ENCODE measurements at regions not wholly inside any gene's neighbourhood (a gene's known extent, or its start where the extent isn't known, plus 50 kb on each side); places are given as distances from the start of the nearest gene placed in this dataset.

- CTCF ChIA-PET, result no interaction called here
- TF ChIP-seq RAD21 (IDR thresholded peaks at IDR 0.05; ENCODE audit: low read depth), result no peak
- TF ChIP-seq TCF7L2 (IDR thresholded peaks at IDR 0.05; ENCODE audit: borderline replicate concordance, extremely low read depth, insufficient read depth, insufficient read length), result no peak
- TF ChIP-seq, protein P1, sequence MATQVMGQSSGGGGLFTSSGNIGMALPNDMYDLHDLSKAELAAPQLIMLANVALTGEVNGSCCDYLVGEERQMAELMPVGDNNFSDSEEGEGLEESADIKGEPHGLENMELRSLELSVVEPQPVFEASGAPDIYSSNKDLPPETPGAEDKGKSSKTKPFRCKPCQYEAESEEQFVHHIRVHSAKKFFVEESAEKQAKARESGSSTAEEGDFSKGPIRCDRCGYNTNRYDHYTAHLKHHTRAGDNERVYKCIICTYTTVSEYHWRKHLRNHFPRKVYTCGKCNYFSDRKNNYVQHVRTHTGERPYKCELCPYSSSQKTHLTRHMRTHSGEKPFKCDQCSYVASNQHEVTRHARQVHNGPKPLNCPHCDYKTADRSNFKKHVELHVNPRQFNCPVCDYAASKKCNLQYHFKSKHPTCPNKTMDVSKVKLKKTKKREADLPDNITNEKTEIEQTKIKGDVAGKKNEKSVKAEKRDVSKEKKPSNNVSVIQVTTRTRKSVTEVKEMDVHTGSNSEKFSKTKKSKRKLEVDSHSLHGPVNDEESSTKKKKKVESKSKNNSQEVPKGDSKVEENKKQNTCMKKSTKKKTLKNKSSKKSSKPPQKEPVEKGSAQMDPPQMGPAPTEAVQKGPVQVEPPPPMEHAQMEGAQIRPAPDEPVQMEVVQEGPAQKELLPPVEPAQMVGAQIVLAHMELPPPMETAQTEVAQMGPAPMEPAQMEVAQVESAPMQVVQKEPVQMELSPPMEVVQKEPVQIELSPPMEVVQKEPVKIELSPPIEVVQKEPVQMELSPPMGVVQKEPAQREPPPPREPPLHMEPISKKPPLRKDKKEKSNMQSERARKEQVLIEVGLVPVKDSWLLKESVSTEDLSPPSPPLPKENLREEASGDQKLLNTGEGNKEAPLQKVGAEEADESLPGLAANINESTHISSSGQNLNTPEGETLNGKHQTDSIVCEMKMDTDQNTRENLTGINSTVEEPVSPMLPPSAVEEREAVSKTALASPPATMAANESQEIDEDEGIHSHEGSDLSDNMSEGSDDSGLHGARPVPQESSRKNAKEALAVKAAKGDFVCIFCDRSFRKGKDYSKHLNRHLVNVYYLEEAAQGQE (IDR thresholded peaks at IDR 0.05; ENCODE audit: low read depth), result no peak
- TF ChIP-seq CEBPB (IDR thresholded peaks at IDR 0.05; ENCODE audit: low read depth), result no peak
- TF ChIP-seq, protein P2, sequence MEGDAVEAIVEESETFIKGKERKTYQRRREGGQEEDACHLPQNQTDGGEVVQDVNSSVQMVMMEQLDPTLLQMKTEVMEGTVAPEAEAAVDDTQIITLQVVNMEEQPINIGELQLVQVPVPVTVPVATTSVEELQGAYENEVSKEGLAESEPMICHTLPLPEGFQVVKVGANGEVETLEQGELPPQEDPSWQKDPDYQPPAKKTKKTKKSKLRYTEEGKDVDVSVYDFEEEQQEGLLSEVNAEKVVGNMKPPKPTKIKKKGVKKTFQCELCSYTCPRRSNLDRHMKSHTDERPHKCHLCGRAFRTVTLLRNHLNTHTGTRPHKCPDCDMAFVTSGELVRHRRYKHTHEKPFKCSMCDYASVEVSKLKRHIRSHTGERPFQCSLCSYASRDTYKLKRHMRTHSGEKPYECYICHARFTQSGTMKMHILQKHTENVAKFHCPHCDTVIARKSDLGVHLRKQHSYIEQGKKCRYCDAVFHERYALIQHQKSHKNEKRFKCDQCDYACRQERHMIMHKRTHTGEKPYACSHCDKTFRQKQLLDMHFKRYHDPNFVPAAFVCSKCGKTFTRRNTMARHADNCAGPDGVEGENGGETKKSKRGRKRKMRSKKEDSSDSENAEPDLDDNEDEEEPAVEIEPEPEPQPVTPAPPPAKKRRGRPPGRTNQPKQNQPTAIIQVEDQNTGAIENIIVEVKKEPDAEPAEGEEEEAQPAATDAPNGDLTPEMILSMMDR (IDR thresholded peaks at IDR 0.05 in 2 of 3, conservative IDR thresholded peaks at IDR 0.05 in 1 of 3; ENCODE audit: borderline replicate concordance in 1 of 3, insufficient read depth in 1 of 3, low read depth in 2 of 3, low read length in 2 of 3), result no peak
- TF ChIP-seq FOSL1 (IDR thresholded peaks at IDR 0.05; ENCODE audit: low read depth), result no peak
- TF ChIP-seq YY1 (IDR thresholded peaks at IDR 0.05; ENCODE audit: extremely low read depth, insufficient replicate concordance, low read depth, low read length), result no peak
- no peak for TF ChIP-seq POLR2AphosphoS5 (IDR thresholded peaks at IDR 0.05; ENCODE audit: low read depth, low read length)
- BruUV-seq (replicated peaks), result no TSS peak
- intact Hi-C loops (cut with micrococcal nuclease), result no loop called here
- H3K9me3 ChIP-seq (ENCODE audit: control insufficient read depth in 1 of 2, insufficient read depth in 1 of 2, low read depth in 1 of 2, low read length in 2 of 2), result peaks cover 11 to 35% of the 10 kb centered on the region in 2 experiments; a peak in 2 of 4 replicates
- no peak for ATAC-seq
- no peaks in the 10 kb centered on the region for H3K4me1 ChIP-seq (ENCODE audit: control insufficient read depth in 1 of 2, insufficient read depth in 2 of 2, low read length in 2 of 2)
- no peak overlapping the region for H3K27ac ChIP-seq (ENCODE audit: low read depth, low read length)
- DNase-seq (ENCODE audit: low read depth, low spot score), result no peak
- RAD21 ChIA-PET (ENCODE audit: low non-redundant PET in 1 of 2, low total read pairs in 2 of 2, uncharacterized antibody in 2 of 2, unreplicated experiment in 2 of 2), result no interaction called here
- H3K4me3 ChIP-seq (replicated peaks in 1 of 2; ENCODE audit: low read depth in 1 of 2, low read length in 2 of 2), result no peak overlapping the region
- H3K36me3 ChIP-seq (ENCODE audit: control insufficient read depth in 1 of 2, insufficient read depth in 2 of 2, low read length in 2 of 2), result no peaks in the 10 kb centered on the region
- no peaks in the 10 kb centered on the region for H4K20me1 ChIP-seq (ENCODE audit: insufficient read depth)
- H3K9me2 ChIP-seq (ENCODE audit: insufficient read depth), result no peaks in the 10 kb centered on the region
- no peak overlapping the region for H3K9ac ChIP-seq (ENCODE audit: low read length)
- POLR2A ChIA-PET, result no interaction called here
- H3K27me3 ChIP-seq (ENCODE audit: insufficient read depth, low read length), result no peaks in the 10 kb centered on the region
- H3K4me2 ChIP-seq (ENCODE audit: low read length), result no peak overlapping the region
- H3K79me2 ChIP-seq (ENCODE audit: insufficient read depth, low read length), result no peaks in the 10 kb centered on the region
- H2AFZ ChIP-seq (ENCODE audit: low read depth, low read length, poor library complexity, severe bottlenecking), result no peak overlapping the region
Observed at GRCh38 chr5:3186736-3187405, 408.8 kb upstream of the IRX1 start.
